Prostate gland (tissue), 2 donors: ENCODE measurements at regions not wholly inside any gene's neighbourhood (a gene's known extent, or its start where the extent isn't known, plus 50 kb on each side); places are given as distances from the start of the nearest gene placed in this dataset.
"Not testable (repeated sequence)": the region's sequence is repeated elsewhere in the genome, so short reads cannot be mapped to it uniquely, and the experiment has no call there.

ENCODE experiments used
- DNase-seq: peaks from one replicate; pipeline ENCODE4 v3.0.0-alpha.2; 2019; ENCODE audit warnings: low spot score
- H3K27ac ChIP-seq, 2 donors: fragments of 200-600 bp; sonication (generic); 2 replicates each; pipeline ENCODE4 v1.5.1; 2017 to 2019
- H3K27me3 ChIP-seq: fragments of 200-600 bp; sonication (generic); replicated peaks from 2 replicates; pipeline ENCODE4 v1.5.1; 2019; ENCODE audit not compliant: insufficient read depth
- H3K36me3 ChIP-seq, 2 donors: fragments of 200-600 bp; sonication (generic); 1 replicate in 1 of 2; 2 replicates in 1 of 2; pipeline versions ENCODE4 v1.5.1 to v1.8.1; 2017 to 2019
- H3K4me1 ChIP-seq: fragments of 200-600 bp; sonication (generic); replicated peaks from 2 replicates; pipeline ENCODE4 v1.5.1; 2019
- H3K4me3 ChIP-seq, 2 donors: fragments of 200-600 bp; sonication (generic); 2 replicates each; pipeline ENCODE4 v1.5.1; 2017 to 2019
- H3K9me3 ChIP-seq: fragments of 200-600 bp; sonication (generic); 2 replicates; pipeline ENCODE4 v1.5.1; 2017
- POLR2A ChIP-seq: fragments of 450-650 bp; IDR thresholded peaks from one replicate; pipeline ENCODE4 v1.6.1; 2016; ENCODE audit warnings: antibody characterized with exemption, mild to moderate bottlenecking
- POLR2AphosphoS5 ChIP-seq: sonication (generic); formaldehyde crosslinking; IDR thresholded peaks from one replicate; pipeline ENCODE4 v1.6.1; 2017; ENCODE audit warnings: antibody characterized with exemption
- WGBS: methylation state at CpG from one replicate; pipeline ENCODE4 v1.1.5; 2018; 5-methylcytosine and 5-hydroxymethylcytosine counted together
- intact Hi-C: fragments of 100-400 bp; cut with DNase I; formaldehyde crosslinking; loops from one replicate; pipeline ENCODE4 v1.14.2; 2022
- TF ChIP-seq, protein P1 (sequence below), 4 experiments: fragments of 200-600 bp in 2 of 4; fragments of 450-650 bp in 2 of 4; sonication (generic) in 2 of 4; IDR thresholded peaks; 1 replicate in 3 of 4; 2 replicates in 1 of 4; pipeline ENCODE4 v1.5.1; 2016 to 2019; ENCODE audit warnings: antibody characterized with exemption in 4 of 4, mild to moderate bottlenecking in 2 of 4, moderate library complexity in 2 of 4

DNA sequence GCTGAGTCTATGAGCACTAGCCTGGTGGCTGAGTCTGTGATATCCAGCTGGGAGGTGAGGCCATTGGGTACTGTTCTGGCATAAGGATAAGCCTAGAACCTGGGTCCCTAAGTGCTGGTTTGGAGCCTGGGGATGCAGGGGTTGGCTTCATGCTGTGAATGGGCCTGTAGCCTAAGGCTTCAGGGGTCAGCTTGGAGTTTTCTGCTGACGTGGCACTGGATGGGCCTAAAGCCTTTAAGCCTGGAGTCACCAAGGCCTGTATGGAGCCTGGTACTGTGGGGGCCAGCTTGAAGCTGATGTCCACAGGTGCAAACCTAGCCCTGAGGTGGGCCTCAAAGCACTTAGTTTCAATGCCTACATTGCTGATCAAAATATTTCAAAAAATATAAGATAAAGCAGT, 979.6 kb upstream of the POU3F4 start:
- no peak overlapping the region for H3K27ac ChIP-seq
- no peak for DNase-seq
- intact Hi-C loops: no loop called here
- no peaks in the 10 kb centered on the region for H3K4me1 ChIP-seq
- no peaks in the 10 kb centered on the region for H3K36me3 ChIP-seq
- no peaks in the 10 kb centered on the region for H3K27me3 ChIP-seq
- H3K9me3 ChIP-seq: no peaks in the 10 kb centered on the region
- TF ChIP-seq POLR2A (no peak), POLR2AphosphoS5 (no peak)
- TF ChIP-seq, protein P1, sequence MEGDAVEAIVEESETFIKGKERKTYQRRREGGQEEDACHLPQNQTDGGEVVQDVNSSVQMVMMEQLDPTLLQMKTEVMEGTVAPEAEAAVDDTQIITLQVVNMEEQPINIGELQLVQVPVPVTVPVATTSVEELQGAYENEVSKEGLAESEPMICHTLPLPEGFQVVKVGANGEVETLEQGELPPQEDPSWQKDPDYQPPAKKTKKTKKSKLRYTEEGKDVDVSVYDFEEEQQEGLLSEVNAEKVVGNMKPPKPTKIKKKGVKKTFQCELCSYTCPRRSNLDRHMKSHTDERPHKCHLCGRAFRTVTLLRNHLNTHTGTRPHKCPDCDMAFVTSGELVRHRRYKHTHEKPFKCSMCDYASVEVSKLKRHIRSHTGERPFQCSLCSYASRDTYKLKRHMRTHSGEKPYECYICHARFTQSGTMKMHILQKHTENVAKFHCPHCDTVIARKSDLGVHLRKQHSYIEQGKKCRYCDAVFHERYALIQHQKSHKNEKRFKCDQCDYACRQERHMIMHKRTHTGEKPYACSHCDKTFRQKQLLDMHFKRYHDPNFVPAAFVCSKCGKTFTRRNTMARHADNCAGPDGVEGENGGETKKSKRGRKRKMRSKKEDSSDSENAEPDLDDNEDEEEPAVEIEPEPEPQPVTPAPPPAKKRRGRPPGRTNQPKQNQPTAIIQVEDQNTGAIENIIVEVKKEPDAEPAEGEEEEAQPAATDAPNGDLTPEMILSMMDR (IDR thresholded peaks at IDR 0.05): no peak
- 71% methylated on average over 1 of the region's 1 CpG for WGBS
- H3K4me3 ChIP-seq: no peak overlapping the region

GRCh38 chrX:82534086-82534597, 973.9 kb upstream of the POU3F4 start:
- Histone ChIP-seq H3K4me1 (no peaks in the 10 kb centered on the region), H3K27me3 (no peaks in the 10 kb centered on the region), H3K9me3 (no peaks in the 10 kb centered on the region), H3K36me3 (no peaks in the 10 kb centered on the region), H3K4me3 (no peak overlapping the region), H3K27ac (no peak overlapping the region)
- DNase-seq: no peak
- WGBS: 59% methylated on average over 4 of the region's 4 CpGs
- TF ChIP-seq, protein P1 (IDR thresholded peaks at IDR 0.05): no peak
- TF ChIP-seq POLR2A (no peak), POLR2AphosphoS5 (no peak)
- intact Hi-C loops: no loop called here

- H3K4me3 ChIP-seq, intact Hi-C loops, H3K9me3 ChIP-seq, H3K36me3 ChIP-seq, H3K4me1 ChIP-seq, H3K27ac ChIP-seq, H3K27me3 ChIP-seq, DNase-seq: not testable (repeated sequence)
- 90% methylated on average over 3 of the region's 3 CpGs for WGBS
Measured at GRCh38 chrX:82537205-82537604, 970.9 kb upstream of the POU3F4 start.

DNA sequence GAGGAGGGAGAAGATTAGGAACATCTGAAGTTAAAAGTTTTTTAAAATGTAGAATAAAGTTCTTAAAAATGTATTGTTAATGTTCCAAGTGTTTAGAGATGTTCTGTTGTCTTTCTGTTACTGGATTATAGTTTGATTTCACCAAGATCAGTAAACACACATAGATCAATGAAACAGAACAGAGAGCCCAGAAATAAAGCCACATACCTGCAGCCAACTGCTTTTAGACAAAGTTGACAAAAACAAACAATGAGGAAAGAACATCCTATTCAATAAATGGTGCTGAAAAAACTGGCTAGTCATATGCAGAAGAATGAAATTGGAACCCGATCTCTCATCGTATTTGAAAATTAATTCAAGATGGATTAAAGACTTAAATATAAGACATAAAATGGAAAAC, 966.3 kb upstream of the POU3F4 start:
- H3K36me3 ChIP-seq: no peaks in the 10 kb centered on the region
- no peak overlapping the region for H3K27ac ChIP-seq
- no peak for TF ChIP-seq POLR2A
- TF ChIP-seq, protein P1 (IDR thresholded peaks at IDR 0.05): no peak
- TF ChIP-seq POLR2AphosphoS5: no peak
- WGBS: 63% methylated on average over 2 of the region's 2 CpGs
- no peaks in the 10 kb centered on the region for H3K9me3 ChIP-seq
- no peak for DNase-seq
- H3K4me3 ChIP-seq: no peak overlapping the region
- no peaks in the 10 kb centered on the region for H3K4me1 ChIP-seq
- no peaks in the 10 kb centered on the region for H3K27me3 ChIP-seq
- intact Hi-C loops: no loop called here

- H3K9me3 ChIP-seq, H3K36me3 ChIP-seq, H3K27ac ChIP-seq, intact Hi-C loops, H3K4me3 ChIP-seq, DNase-seq, H3K27me3 ChIP-seq, H3K4me1 ChIP-seq: not testable (repeated sequence)
- WGBS: 86% methylated on average over 21 of the region's 21 CpGs
Measured at GRCh38 chrX:82552201-82552600, 955.9 kb upstream of the POU3F4 start.

DNA sequence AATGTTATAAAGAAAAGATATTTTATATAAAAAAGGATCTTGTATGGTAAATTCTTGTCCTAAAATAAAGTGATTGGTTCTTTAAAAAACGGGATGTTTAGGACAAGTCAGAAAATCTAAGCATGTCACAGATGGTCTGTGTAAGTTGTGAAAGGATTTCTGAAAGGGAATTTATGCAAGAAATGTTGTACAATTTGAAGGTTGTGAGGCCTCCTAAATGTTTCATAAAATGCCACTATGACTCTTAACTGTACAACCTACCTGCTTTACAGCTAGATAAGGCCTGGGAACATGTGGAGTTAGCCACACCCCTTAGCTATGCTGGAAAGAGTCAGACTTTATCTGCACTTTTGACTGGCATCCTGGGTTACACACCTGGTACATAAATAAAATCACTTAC, 951.5 kb upstream of the POU3F4 start:
- WGBS: 56% methylated on average over 1 of the region's 1 CpG
- H3K27me3 ChIP-seq: no peaks in the 10 kb centered on the region
- H3K36me3 ChIP-seq: no peaks in the 10 kb centered on the region
- no peaks in the 10 kb centered on the region for H3K9me3 ChIP-seq
- intact Hi-C loops: no loop called here
- no peaks in the 10 kb centered on the region for H3K4me1 ChIP-seq
- H3K4me3 ChIP-seq: no peak overlapping the region
- no peak overlapping the region for H3K27ac ChIP-seq
- DNase-seq: no peak
- TF ChIP-seq POLR2AphosphoS5 (no peak), POLR2A (no peak)
- TF ChIP-seq, protein P1 (IDR thresholded peaks at IDR 0.05): no peak
